HepG2 (cell line): ENCODE measurements at regions not wholly inside any gene's neighbourhood (a gene's known extent, or its start where the extent isn't known, plus 50 kb on each side); places are given as distances from the start of the nearest gene placed in this dataset.

Source experiments
- ATAC-seq: fragments of 200-7000 bp; cut with Tn5 transposase; 3 replicates; pipeline ENCODE4 v1.9.1; 2020; ENCODE audit warnings: mild to moderate bottlenecking, moderate library complexity
- BruUV-seq: library from RNA; stranded (reverse); fragments of 400-500 nt; replicated peaks from 2 replicates; lab custom pipeline; 2021; lab: Mats Ljungman, UMichigan
- CTCF ChIA-PET: fragments of 300-600 bp; formaldehyde crosslinking; extraction: SDS; loops from one replicate; lab custom pipeline; 2021; ENCODE audit warnings: low total read pairs, inconsistent platforms, low intra/inter-chr PET ratio; lab: Yijun Ruan, JAX
- POLR2A ChIA-PET: fragments of 350-600 bp; sonication (Branson Sonifier 250); formaldehyde crosslinking; loops from one replicate; lab custom pipeline; 2020; ENCODE audit warnings: antibody characterized with exemption, inconsistent platforms; lab: Yijun Ruan, JAX
- DNase-seq: peaks from one replicate; pipeline ENCODE4 v3.0.0-alpha.2; 2015; ENCODE audit warnings: low spot score
- FAIRE-seq: peaks from 3 replicates; lab custom pipeline; 2011; peaks lifted over from hg19 to GRCh38; lab: Jason Lieb, UNC
- H2AFZ ChIP-seq: one replicate; pipeline ENCODE4 v1.6.1; 2011; ENCODE audit warnings: low read length, inconsistent platforms
- H3K27ac ChIP-seq: fragments of 300-600 bp; 3 replicates; pipeline ENCODE4 v1.8.0; 2011; ENCODE audit warnings: mixed run types, mild to moderate bottlenecking, mixed read lengths, low read length, inconsistent platforms; ENCODE audit not compliant: insufficient read depth; ENCODE audit errors: extremely low read length
- H3K27me3 ChIP-seq, 2 experiments: fragments of 200-600 bp in 1 of 2; 2 replicates in 1 of 2; 3 replicates in 1 of 2; pipeline versions ENCODE4 v1.6.0 to v1.8.0; 2011; ENCODE audit warnings: low read length in 2 of 2, mild to moderate bottlenecking in 2 of 2, moderate library complexity in 2 of 2, inconsistent platforms in 1 of 2; ENCODE audit not compliant: insufficient read depth in 2 of 2, control insufficient read depth in 1 of 2
- H3K36me3 ChIP-seq, 2 experiments: fragments of 200-600 bp in 1 of 2; replicated peaks in 1 of 2; 2 replicates in 1 of 2; 3 replicates in 1 of 2; pipeline versions ENCODE4 v1.5.1 to v1.8.0; 2011; ENCODE audit warnings: low read length in 2 of 2, inconsistent platforms in 1 of 2; ENCODE audit not compliant: insufficient read depth in 2 of 2, control insufficient read depth in 1 of 2
- H3K4me1 ChIP-seq: 2 replicates; pipeline ENCODE4 v1.5.1; 2012; ENCODE audit warnings: low read length, inconsistent platforms; ENCODE audit not compliant: insufficient read depth
- H3K4me2 ChIP-seq: 2 replicates; pipeline ENCODE4 v1.6.0; 2011; ENCODE audit warnings: low read depth, low read length, inconsistent platforms
- H3K4me3 ChIP-seq, 3 experiments: fragments of 200-600 bp in 1 of 3; sonication (generic), shearing (Covaris generic) in 1 of 3; replicated peaks in 1 of 3; 2 replicates each; pipeline ENCODE4 v1.5.1; 2011 to 2016; ENCODE audit warnings: low read length in 3 of 3, inconsistent platforms in 2 of 3, low read depth in 2 of 3, mild to moderate bottlenecking in 2 of 3, control low read depth in 1 of 3, mixed read lengths in 1 of 3; ENCODE audit not compliant: insufficient read depth in 1 of 3
- H3K79me2 ChIP-seq: one replicate; pipeline ENCODE4 v1.6.1; 2011; ENCODE audit warnings: low read length, inconsistent platforms; ENCODE audit not compliant: insufficient read depth
- H3K9ac ChIP-seq: 2 replicates; pipeline ENCODE4 v1.6.0; 2011; ENCODE audit warnings: mild to moderate bottlenecking, low read depth, low read length, inconsistent platforms; ENCODE audit not compliant: insufficient read depth
- H3K9me3 ChIP-seq: 2 replicates; pipeline ENCODE4 v1.5.1; 2012; ENCODE audit warnings: mild to moderate bottlenecking, low read length
- H4K20me1 ChIP-seq: 2 replicates; pipeline ENCODE4 v1.6.0; 2011; ENCODE audit warnings: inconsistent platforms, mild to moderate bottlenecking, low read length, moderate library complexity; ENCODE audit not compliant: insufficient read depth
- ATF6 ChIP-seq: sonication (generic); formaldehyde crosslinking; conservative IDR thresholded peaks from 2 replicates; pipeline ENCODE4 v1.4.0; 2020; ENCODE audit warnings: missing genetic modification reagents
- CENPX ChIP-seq: sonication (generic); formaldehyde crosslinking; IDR thresholded peaks from 2 replicates; pipeline ENCODE4 v1.9.0; 2021; ENCODE audit warnings: mild to moderate bottlenecking, missing genetic modification reagents, moderate library complexity
- CERS6 ChIP-seq: sonication (generic); formaldehyde crosslinking; IDR thresholded peaks from 2 replicates; pipeline ENCODE4 v1.5.0; 2020; ENCODE audit warnings: missing genetic modification reagents
- FOXK1 ChIP-seq: sonication (generic); formaldehyde crosslinking; IDR thresholded peaks from 2 replicates; pipeline ENCODE4 v1.4.0; 2020; ENCODE audit warnings: low read depth, missing genetic modification reagents, borderline replicate concordance
- MZF1 ChIP-seq: sonication (generic); formaldehyde crosslinking; IDR thresholded peaks from 2 replicates; pipeline ENCODE4 v1.8.1; 2023; ENCODE audit warnings: mild to moderate bottlenecking, missing genetic modification reagents, borderline replicate concordance
- SIN3A ChIP-seq: IDR thresholded peaks from 2 replicates; pipeline ENCODE4 v1.6.1; 2011; ENCODE audit warnings: low read depth, mild to moderate bottlenecking, control low read depth, low read length, borderline replicate concordance
- TFAP4 ChIP-seq: sonication (generic); IDR thresholded peaks from 2 replicates; pipeline ENCODE4 v1.6.1; 2016; ENCODE audit warnings: low read depth, borderline replicate concordance
- ZBTB42 ChIP-seq: sonication (generic); formaldehyde crosslinking; IDR thresholded peaks from 2 replicates; pipeline ENCODE4 v1.5.0; 2020; ENCODE audit warnings: mild to moderate bottlenecking, missing genetic modification reagents
- ZNF142 ChIP-seq: sonication (generic); formaldehyde crosslinking; IDR thresholded peaks from 2 replicates; pipeline ENCODE4 v1.4.0; 2020; ENCODE audit warnings: missing genetic modification reagents
- ZNF263 ChIP-seq: sonication (generic); formaldehyde crosslinking; IDR thresholded peaks from 2 replicates; pipeline ENCODE4 v1.4.0; 2020; ENCODE audit warnings: missing genetic modification reagents
- ZNF543 ChIP-seq: sonication (generic); formaldehyde crosslinking; IDR thresholded peaks from 2 replicates; pipeline ENCODE4 v1.4.0; 2020; ENCODE audit warnings: mild to moderate bottlenecking, missing genetic modification reagents
- ZNF749 ChIP-seq: sonication (generic); formaldehyde crosslinking; IDR thresholded peaks from 2 replicates; pipeline ENCODE4 v1.8.0; 2022; ENCODE audit warnings: mild to moderate bottlenecking, missing genetic modification reagents, moderate library complexity, borderline replicate concordance
- ZNF770 ChIP-seq: sonication (generic); formaldehyde crosslinking; IDR thresholded peaks from 2 replicates; pipeline ENCODE4 v1.5.0; 2020; ENCODE audit warnings: mild to moderate bottlenecking, missing genetic modification reagents
- WGBS: methylation state at CpG from one replicate; pipeline ENCODE4 v1.1.6; 2017; ENCODE audit warnings: low lambda C conversion rate; 5-methylcytosine and 5-hydroxymethylcytosine counted together
- in situ Hi-C: cut with HindIII; loops from 2 replicates; pipeline ENCODE4 v1.10.0; 2017; ENCODE audit warnings: low pct_unique_long_range_greater_than_20kb; ENCODE audit not compliant: extremely low pct_ligation_motif_present
- intact Hi-C: fragments of 100-400 bp; cut with micrococcal nuclease; formaldehyde crosslinking; loops from one replicate; pipeline ENCODE4 v1.10.0; 2022; ENCODE audit not compliant: unreplicated experiment

- POLR2A ChIA-PET: no interaction called here
- no peak overlapping the region for H2AFZ ChIP-seq
- H3K36me3 ChIP-seq: no peaks in the 10 kb centered on the region
- CTCF ChIA-PET: no interaction called here
- H3K79me2 ChIP-seq: no peaks in the 10 kb centered on the region
- H3K4me3 ChIP-seq: no peak overlapping the region
- no peak overlapping the region for H3K9ac ChIP-seq
- H3K4me2 ChIP-seq: no peak overlapping the region
- DNase-seq (no peak), ATAC-seq (no peak), FAIRE-seq (no peak)
- H3K4me1 ChIP-seq: no peaks in the 10 kb centered on the region
- in situ Hi-C loops: no loop called here
- BruUV-seq: no TSS peak
- H3K27ac ChIP-seq: no peak overlapping the region
- H3K27me3 ChIP-seq: peaks cover 8 to 89% of the 10 kb centered on the region in 2 experiments; a peak in 4 of 5 replicates
- H3K9me3 ChIP-seq: no peaks in the 10 kb centered on the region
- H4K20me1 ChIP-seq: no peaks in the 10 kb centered on the region
- intact Hi-C loops: no loop called here
- WGBS: 19% methylated on average over 10 of the region's 11 CpGs
- TF ChIP-seq SIN3A: no peak
- TF ChIP-seq ZNF263 (CRISPR knock-in tag): no peak
- no peak for TF ChIP-seq ZNF749 (CRISPR knock-in tag)
- no peak for TF ChIP-seq ZNF770
- TF ChIP-seq TFAP4: no peak
- TF ChIP-seq ZNF543 (CRISPR knock-in tag): no peak
- TF ChIP-seq ATF6 (CRISPR knock-in tag): no peak
- TF ChIP-seq CENPX (CRISPR knock-in tag): no peak
- no peak for TF ChIP-seq ZNF142 (CRISPR knock-in tag)
- no peak for TF ChIP-seq MZF1 (CRISPR knock-in tag)
- no peak for TF ChIP-seq CERS6 (CRISPR knock-in tag)
- no peak for TF ChIP-seq FOXK1 (CRISPR knock-in tag)
- no peak for TF ChIP-seq ZBTB42 (CRISPR knock-in tag)
These were observed 100.8 kb downstream of the TEX29 start for GRCh38 chr13:111421216-111421615.
